ENCODE measurements at regions not wholly inside any gene's neighbourhood (a gene's known extent, or its start where the extent isn't known, plus 50 kb on each side); places are given as distances from the start of the nearest gene placed in this dataset.

- no peak for TF ChIP-seq ATF3 (IDR thresholded peaks at IDR 0.05)
- TF ChIP-seq CTCF (IDR thresholded peaks at IDR 0.05; ENCODE audit: low read depth, low read length, missing input control) = no peak
- no peak for TF ChIP-seq JUND (IDR thresholded peaks at IDR 0.05)
- no peak for TF ChIP-seq YY1 (IDR thresholded peaks at IDR 0.05)
These were observed 232.1 kb downstream of the HAO1 start (continued) for GRCh38 chr20:7708112-7708511.

- Histone ChIP-seq H3K27ac (ENCODE audit: low read depth in 1 of 2, low read length in 2 of 2) (no peak overlapping the region), H3K36me3 (ENCODE audit: control insufficient read depth in 4 of 4, insufficient read depth in 3 of 4, low read depth in 1 of 4, low read length in 3 of 4) (no peaks in the 10 kb centered on the region), H3K9me3 (ENCODE audit: control insufficient read depth in 4 of 4, low read length in 3 of 4) (no peaks in the 10 kb centered on the region), H3K27me3 (ENCODE audit: control insufficient read depth in 4 of 4, insufficient read depth in 4 of 4, low read length in 3 of 4) (no peaks in the 10 kb centered on the region), H3K4me3 (ENCODE audit: low read depth in 1 of 3, low read length in 3 of 3) (no peak overlapping the region), H3K9ac (ENCODE audit: low read depth in 1 of 2, low read length in 2 of 2) (no peak overlapping the region), H3K4me1 (ENCODE audit: control insufficient read depth in 4 of 4, insufficient read depth in 4 of 4, low read length in 3 of 4) (no peaks in the 10 kb centered on the region)
- DNase-seq (ENCODE audit: low spot score) = no peak
- 86% methylated on average over 2 of the region's 2 CpGs for WGBS
- no peak for TF ChIP-seq FOXA1 (IDR thresholded peaks at IDR 0.05)
- no peak for TF ChIP-seq RXRA (IDR thresholded peaks at IDR 0.05)
- no peak for TF ChIP-seq RAD21 (IDR thresholded peaks at IDR 0.05)
- no peak for TF ChIP-seq TAF1 (conservative IDR thresholded peaks at IDR 0.05)
- TF ChIP-seq MAX (IDR thresholded peaks at IDR 0.05) = no peak
- TF ChIP-seq FOXA2 (IDR thresholded peaks at IDR 0.05) = no peak
These were observed 231.5 kb downstream of the HAO1 start for GRCh38 chr20:7708782-7709181.

- DNase-seq (ENCODE audit: low spot score) = no peak
- Histone ChIP-seq H3K27me3 (ENCODE audit: control insufficient read depth in 4 of 4, insufficient read depth in 4 of 4, low read length in 3 of 4) (no peaks in the 10 kb centered on the region), H3K4me1 (ENCODE audit: control insufficient read depth in 4 of 4, insufficient read depth in 4 of 4, low read length in 3 of 4) (peaks cover 0 to 11% (median 7%) of the 10 kb centered on the region in 4 donors), H3K9me3 (ENCODE audit: control insufficient read depth in 4 of 4, low read length in 3 of 4) (no peaks in the 10 kb centered on the region), H3K36me3 (ENCODE audit: control insufficient read depth in 4 of 4, insufficient read depth in 3 of 4, low read depth in 1 of 4, low read length in 3 of 4) (no peaks in the 10 kb centered on the region), H3K27ac (ENCODE audit: low read depth in 1 of 2, low read length in 2 of 2) (no peak overlapping the region), H3K9ac (ENCODE audit: low read depth in 1 of 2, low read length in 2 of 2) (no peak overlapping the region), H3K4me3 (ENCODE audit: low read depth in 1 of 3, low read length in 3 of 3) (no peak overlapping the region)
- WGBS = 92% methylated on average over 8 of the region's 8 CpGs
- TF ChIP-seq RAD21 (IDR thresholded peaks at IDR 0.05) (no peak), NR2F2 (IDR thresholded peaks at IDR 0.05) (no peak), HNF4G (IDR thresholded peaks at IDR 0.05) (no peak), FOXA2 (IDR thresholded peaks at IDR 0.05) (no peak), GABPA (IDR thresholded peaks at IDR 0.05 in 1 of 2, conservative IDR thresholded peaks at IDR 0.05 in 1 of 2) (no peak), FOXA1 (IDR thresholded peaks at IDR 0.05) (no peak), MAX (IDR thresholded peaks at IDR 0.05) (no peak), HNF4A (conservative IDR thresholded peaks at IDR 0.05) (no peak), YY1 (IDR thresholded peaks at IDR 0.05) (no peak), ZBTB33 (IDR thresholded peaks at IDR 0.05) (no peak), CTCF (IDR thresholded peaks at IDR 0.05; ENCODE audit: low read depth, low read length, missing input control) (no peak), SP1 (IDR thresholded peaks at IDR 0.05) (no peak), ATF3 (IDR thresholded peaks at IDR 0.05) (no peak), RXRA (IDR thresholded peaks at IDR 0.05) (no peak), TAF1 (conservative IDR thresholded peaks at IDR 0.05) (no peak)
These were observed 229.8 kb downstream of the HAO1 start for GRCh38 chr20:7710440-7710839.

Measured in liver (tissue), 8 donors.